ENCODE measurements at regions not wholly inside any gene's neighbourhood (a gene's known extent, or its start where the extent isn't known, plus 50 kb on each side); places are given as distances from the start of the nearest gene placed in this dataset.

GRCh38 chr9:78577156-78577906 is 280.4 kb downstream of the PSAT1 start:
- no peak overlapping the region for H3K27ac ChIP-seq
- TF ChIP-seq CTCF (IDR thresholded peaks at IDR 0.05), result no peak
- no peaks in the 10 kb centered on the region for H3K9me3 ChIP-seq (ENCODE audit: control insufficient read depth, low read length)
- no peaks in the 10 kb centered on the region for H3K79me2 ChIP-seq
- H3K4me2 ChIP-seq (ENCODE audit: low read length), result no peak overlapping the region
- H3K9ac ChIP-seq, result no peak overlapping the region
- H3K36me3 ChIP-seq (ENCODE audit: control insufficient read depth, insufficient read depth, low read length), result no peaks in the 10 kb centered on the region
- H3K4me1 ChIP-seq, result no peaks in the 10 kb centered on the region
- no peak overlapping the region for H2AFZ ChIP-seq
- H3K27me3 ChIP-seq (ENCODE audit: control insufficient read depth, insufficient read depth, low read length), result no peaks in the 10 kb centered on the region
- H3K4me3 ChIP-seq (ENCODE audit: low read depth, low read length), result no peak overlapping the region

GRCh38 chr9:78578072-78578471 is 281.1 kb downstream of the PSAT1 start:
- H3K4me2 ChIP-seq (ENCODE audit: low read length), result no peak overlapping the region
- no peaks in the 10 kb centered on the region for H3K79me2 ChIP-seq
- H3K27ac ChIP-seq, result no peak overlapping the region
- no peak overlapping the region for H3K4me3 ChIP-seq (ENCODE audit: low read depth, low read length)
- no peaks in the 10 kb centered on the region for H3K27me3 ChIP-seq (ENCODE audit: control insufficient read depth, insufficient read depth, low read length)
- TF ChIP-seq CTCF (IDR thresholded peaks at IDR 0.05), result no peak
- H3K9ac ChIP-seq, result no peak overlapping the region
- H3K4me1 ChIP-seq, result no peaks in the 10 kb centered on the region
- H3K36me3 ChIP-seq (ENCODE audit: control insufficient read depth, insufficient read depth, low read length), result no peaks in the 10 kb centered on the region
- no peaks in the 10 kb centered on the region for H3K9me3 ChIP-seq (ENCODE audit: control insufficient read depth, low read length)
- H2AFZ ChIP-seq, result no peak overlapping the region

DNA sequence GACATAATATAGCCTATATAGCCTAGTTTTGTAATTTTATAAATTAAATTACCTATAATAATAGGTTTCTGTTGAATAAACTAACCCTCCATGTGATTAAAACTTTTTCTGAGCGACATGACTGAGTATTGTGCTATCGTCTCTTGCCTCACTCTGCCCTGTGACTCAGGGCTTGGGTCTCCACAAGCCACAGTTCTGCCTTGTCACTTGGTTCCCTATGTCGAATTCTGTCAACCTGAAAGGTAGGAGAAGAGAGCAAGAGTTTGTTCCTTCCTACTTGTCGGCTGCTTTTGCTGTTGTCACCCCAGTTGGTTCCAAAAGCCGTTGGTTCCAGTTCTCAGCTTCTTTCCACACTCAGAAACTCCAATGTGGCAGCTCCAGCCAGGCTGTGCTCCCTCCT is 285.9 kb downstream of the PSAT1 start:
- Histone ChIP-seq H3K27me3 (ENCODE audit: control insufficient read depth, insufficient read depth, low read length) (no peaks in the 10 kb centered on the region), H3K27ac (no peak overlapping the region), H3K9me3 (ENCODE audit: control insufficient read depth, low read length) (no peaks in the 10 kb centered on the region), H3K36me3 (ENCODE audit: control insufficient read depth, insufficient read depth, low read length) (no peaks in the 10 kb centered on the region), H3K4me1 (no peaks in the 10 kb centered on the region), H2AFZ (no peak overlapping the region), H3K79me2 (no peaks in the 10 kb centered on the region), H3K9ac (no peak overlapping the region), H3K4me3 (ENCODE audit: low read depth, low read length) (no peak overlapping the region), H3K4me2 (ENCODE audit: low read length) (no peak overlapping the region)
- no peak for TF ChIP-seq CTCF (IDR thresholded peaks at IDR 0.05)

DNA sequence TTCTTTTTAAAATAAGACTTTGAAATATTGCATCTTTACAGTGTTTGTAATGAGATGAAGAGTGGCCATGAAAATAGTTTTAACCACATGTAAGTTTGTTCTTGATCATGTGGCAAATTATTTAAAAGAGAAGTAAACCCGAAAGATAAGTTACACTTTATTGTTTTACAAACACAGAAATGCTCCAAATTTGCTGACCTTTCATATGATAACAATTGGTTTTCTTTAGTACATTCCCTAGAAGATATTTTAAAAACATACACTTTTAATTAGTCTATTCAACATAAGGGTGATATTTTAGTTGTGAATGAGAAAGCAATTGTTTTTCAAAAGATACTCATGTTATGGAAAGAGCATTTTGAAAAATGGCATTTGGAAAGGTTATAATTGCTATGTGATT is 287.7 kb downstream of the PSAT1 start:
- H3K4me3 ChIP-seq (ENCODE audit: low read depth, low read length), result no peak overlapping the region
- no peak overlapping the region for H3K9ac ChIP-seq
- H3K27ac ChIP-seq, result no peak overlapping the region
- TF ChIP-seq CTCF (IDR thresholded peaks at IDR 0.05), result no peak
- H3K4me1 ChIP-seq, result no peaks in the 10 kb centered on the region
- no peaks in the 10 kb centered on the region for H3K79me2 ChIP-seq
- H3K9me3 ChIP-seq (ENCODE audit: control insufficient read depth, low read length), result no peaks in the 10 kb centered on the region
- no peak overlapping the region for H2AFZ ChIP-seq
- H3K36me3 ChIP-seq (ENCODE audit: control insufficient read depth, insufficient read depth, low read length), result no peaks in the 10 kb centered on the region
- no peak overlapping the region for H3K4me2 ChIP-seq (ENCODE audit: low read length)
- no peaks in the 10 kb centered on the region for H3K27me3 ChIP-seq (ENCODE audit: control insufficient read depth, insufficient read depth, low read length)

DNA sequence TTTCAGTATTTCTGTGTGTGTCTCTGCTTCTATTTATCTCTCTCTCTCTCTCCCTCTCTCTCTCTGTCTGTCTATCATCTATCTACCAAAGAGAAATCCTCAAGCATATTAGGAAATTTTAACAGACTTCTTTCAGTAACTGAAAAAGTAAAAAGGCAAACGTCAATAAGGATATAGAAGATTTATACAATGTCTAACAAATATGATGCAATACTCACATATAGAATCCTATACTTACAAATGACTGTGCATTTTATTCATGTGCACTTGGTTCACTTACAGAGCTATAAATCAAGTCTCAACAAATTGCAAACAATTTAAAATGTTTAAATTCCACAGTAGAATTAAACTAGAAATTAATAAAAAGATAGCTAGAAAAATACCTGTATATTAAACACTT is 289.0 kb downstream of the PSAT1 start:
- H3K9ac ChIP-seq, result no peak overlapping the region
- no peaks in the 10 kb centered on the region for H3K27me3 ChIP-seq (ENCODE audit: control insufficient read depth, insufficient read depth, low read length)
- no peak overlapping the region for H3K27ac ChIP-seq
- no peaks in the 10 kb centered on the region for H3K9me3 ChIP-seq (ENCODE audit: control insufficient read depth, low read length)
- no peak overlapping the region for H2AFZ ChIP-seq
- H3K4me1 ChIP-seq, result no peaks in the 10 kb centered on the region
- H3K4me3 ChIP-seq (ENCODE audit: low read depth, low read length), result no peak overlapping the region
- H3K79me2 ChIP-seq, result no peaks in the 10 kb centered on the region
- H3K4me2 ChIP-seq (ENCODE audit: low read length), result no peak overlapping the region
- H3K36me3 ChIP-seq (ENCODE audit: control insufficient read depth, insufficient read depth, low read length), result no peaks in the 10 kb centered on the region
- TF ChIP-seq CTCF (IDR thresholded peaks at IDR 0.05), result no peak
